ENCODE measurements at regions not wholly inside any gene's neighbourhood (a gene's known extent, or its start where the extent isn't known, plus 50 kb on each side); places are given as distances from the start of the nearest gene placed in this dataset.

DNA sequence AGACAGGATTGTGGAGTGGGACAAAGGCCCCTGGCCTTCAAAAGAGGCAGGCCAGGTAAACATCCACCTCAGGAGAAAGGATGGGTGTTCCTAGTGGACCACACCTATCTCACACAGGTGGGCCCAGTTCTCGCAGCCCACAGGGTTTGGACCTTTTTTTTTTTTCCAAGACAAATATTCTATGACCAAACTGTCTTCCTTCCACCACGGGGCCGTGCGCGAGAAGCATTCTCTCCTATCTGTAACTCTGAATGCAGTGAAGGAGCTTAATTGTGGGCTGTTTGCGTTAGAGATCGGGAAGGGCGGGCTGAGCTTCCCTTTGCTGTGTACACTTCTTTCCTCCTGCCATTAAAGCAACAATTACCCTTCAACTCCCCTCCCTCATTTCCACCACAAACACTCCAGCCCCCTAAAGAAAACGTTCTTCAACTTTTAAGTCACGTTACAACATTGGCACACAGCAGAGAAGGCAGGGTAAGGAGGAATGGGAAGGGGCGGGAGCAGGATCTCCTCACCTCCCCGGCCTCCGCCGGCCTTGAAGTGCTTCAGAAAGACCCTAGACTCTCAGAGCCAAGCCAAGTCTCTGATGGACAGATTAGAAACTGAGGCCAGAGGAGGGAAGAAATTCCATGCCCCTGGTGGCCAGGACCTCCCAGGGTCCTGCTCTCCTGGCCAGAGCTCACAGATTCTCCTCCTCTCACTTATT, 238.4 kb downstream of the BUD13 start:
- peaks cover 6% of the 10 kb centered on the region; the same call in 1 of the 2 replicates for H3K9me3 ChIP-seq (ENCODE audit: control insufficient read depth, insufficient read depth, low read depth, low read length)
- no peak for ATAC-seq
- POLR2A ChIA-PET, result no interaction called here
- H3K36me3 ChIP-seq (ENCODE audit: control insufficient read depth, insufficient read depth, low read length), result no peaks in the 10 kb centered on the region
- in situ Hi-C loops (cut with HindIII; ENCODE audit: low pct_unique_long_range_greater_than_20kb, low sequenced_read_pairs), result no loop called here
- H3K4me1 ChIP-seq (ENCODE audit: control insufficient read depth, insufficient read depth, low read length), result no peaks in the 10 kb centered on the region
- no peak overlapping the region for H3K27ac ChIP-seq (ENCODE audit: low read length)
- peaks cover 42% of the 10 kb centered on the region for H3K27me3 ChIP-seq (ENCODE audit: control insufficient read depth, insufficient read depth, low read length)
- intact Hi-C loops (cut with micrococcal nuclease; ENCODE audit: unreplicated experiment), result no loop called here
- TF ChIP-seq SIN3A (IDR thresholded peaks at IDR 0.05; ENCODE audit: borderline replicate concordance, insufficient read depth, low read depth, low read length), result no peak
- TF ChIP-seq, protein P1, sequence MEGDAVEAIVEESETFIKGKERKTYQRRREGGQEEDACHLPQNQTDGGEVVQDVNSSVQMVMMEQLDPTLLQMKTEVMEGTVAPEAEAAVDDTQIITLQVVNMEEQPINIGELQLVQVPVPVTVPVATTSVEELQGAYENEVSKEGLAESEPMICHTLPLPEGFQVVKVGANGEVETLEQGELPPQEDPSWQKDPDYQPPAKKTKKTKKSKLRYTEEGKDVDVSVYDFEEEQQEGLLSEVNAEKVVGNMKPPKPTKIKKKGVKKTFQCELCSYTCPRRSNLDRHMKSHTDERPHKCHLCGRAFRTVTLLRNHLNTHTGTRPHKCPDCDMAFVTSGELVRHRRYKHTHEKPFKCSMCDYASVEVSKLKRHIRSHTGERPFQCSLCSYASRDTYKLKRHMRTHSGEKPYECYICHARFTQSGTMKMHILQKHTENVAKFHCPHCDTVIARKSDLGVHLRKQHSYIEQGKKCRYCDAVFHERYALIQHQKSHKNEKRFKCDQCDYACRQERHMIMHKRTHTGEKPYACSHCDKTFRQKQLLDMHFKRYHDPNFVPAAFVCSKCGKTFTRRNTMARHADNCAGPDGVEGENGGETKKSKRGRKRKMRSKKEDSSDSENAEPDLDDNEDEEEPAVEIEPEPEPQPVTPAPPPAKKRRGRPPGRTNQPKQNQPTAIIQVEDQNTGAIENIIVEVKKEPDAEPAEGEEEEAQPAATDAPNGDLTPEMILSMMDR (IDR thresholded peaks at IDR 0.05), result no peak
- no peak for TF ChIP-seq REST (IDR thresholded peaks at IDR 0.05; ENCODE audit: insufficient read depth in 1 of 2, low read depth in 2 of 2, low read length in 1 of 2)
- no peak for TF ChIP-seq TCF7L2 (IDR thresholded peaks at IDR 0.05; ENCODE audit: low read depth, low read length)
- TF ChIP-seq POLR2AphosphoS5 (IDR thresholded peaks at IDR 0.05; ENCODE audit: low read depth, low read length), result no peak
- H3K4me3 ChIP-seq (ENCODE audit: low read depth in 2 of 2, low read length in 2 of 2), result no peak overlapping the region
- DNase-seq (ENCODE audit: low read depth, low spot score), result no peak
- BruUV-seq (replicated peaks), result no TSS peak
- CTCF ChIA-PET, result no interaction called here

DNA sequence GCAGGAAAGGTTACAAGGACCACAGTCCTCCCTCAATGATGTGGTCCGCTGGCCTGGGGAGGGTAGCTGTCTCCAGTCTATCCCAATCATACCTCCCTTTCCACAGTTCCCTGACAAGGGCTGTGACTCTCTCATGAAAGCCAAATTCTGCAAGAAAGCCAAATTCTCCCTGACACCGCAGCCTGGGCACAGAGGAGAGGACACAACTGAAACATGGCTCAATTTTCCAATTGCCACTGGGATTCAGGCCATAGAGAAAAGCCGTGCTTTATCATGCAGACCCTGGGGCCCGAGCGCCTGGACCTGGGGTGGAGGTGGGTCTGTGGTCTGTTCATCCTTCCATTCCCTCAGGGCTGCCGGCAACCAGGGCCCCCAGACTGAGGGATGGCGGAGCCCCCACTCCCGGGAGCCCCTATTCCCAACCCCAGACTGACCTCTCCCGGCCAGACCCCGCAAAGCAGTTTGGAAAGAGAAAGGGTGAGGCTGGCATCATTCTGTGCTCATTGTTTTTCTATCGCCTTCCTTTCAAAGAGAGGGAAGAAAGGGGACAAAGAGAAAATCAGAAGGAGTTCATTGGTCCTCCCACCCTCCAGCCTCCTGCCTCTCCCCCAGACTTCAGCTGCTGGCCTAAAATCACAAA, 239.5 kb downstream of the BUD13 start:
- DNase-seq (ENCODE audit: low read depth, low spot score) (no peak), ATAC-seq (no peak)
- Histone ChIP-seq H3K4me1 (ENCODE audit: control insufficient read depth, insufficient read depth, low read length) (no peaks in the 10 kb centered on the region), H3K27me3 (ENCODE audit: control insufficient read depth, insufficient read depth, low read length) (peaks cover 44% of the 10 kb centered on the region), H3K4me3 (ENCODE audit: low read depth in 2 of 2, low read length in 2 of 2) (no peak overlapping the region), H3K36me3 (ENCODE audit: control insufficient read depth, insufficient read depth, low read length) (no peaks in the 10 kb centered on the region), H3K9me3 (ENCODE audit: control insufficient read depth, insufficient read depth, low read depth, low read length) (peaks cover 6% of the 10 kb centered on the region; the same call in 1 of the 2 replicates), H3K27ac (ENCODE audit: low read length) (no peak overlapping the region)
- in situ Hi-C loops (cut with HindIII; ENCODE audit: low pct_unique_long_range_greater_than_20kb, low sequenced_read_pairs) (no loop called here), intact Hi-C loops (cut with micrococcal nuclease; ENCODE audit: unreplicated experiment) (no loop called here)
- POLR2A ChIA-PET, result no interaction called here
- BruUV-seq (replicated peaks), result no TSS peak
- TF ChIP-seq POLR2AphosphoS5 (IDR thresholded peaks at IDR 0.05; ENCODE audit: low read depth, low read length) (no peak), TCF7L2 (IDR thresholded peaks at IDR 0.05; ENCODE audit: low read depth, low read length) (no peak), SIN3A (IDR thresholded peaks at IDR 0.05; ENCODE audit: borderline replicate concordance, insufficient read depth, low read depth, low read length) (no peak), REST (IDR thresholded peaks at IDR 0.05; ENCODE audit: insufficient read depth in 1 of 2, low read depth in 2 of 2, low read length in 1 of 2) (no peak)
- TF ChIP-seq, protein P1 (IDR thresholded peaks at IDR 0.05), result no peak
- CTCF ChIA-PET, result no interaction called here
